MG63 (cell line): ENCODE measurements at regions not wholly inside any gene's neighbourhood (a gene's known extent, or its start where the extent isn't known, plus 50 kb on each side); places are given as distances from the start of the nearest gene placed in this dataset.

Experiments
- DNase-seq: peaks from one replicate; pipeline ENCODE4 v3.0.0-alpha.2; 2020
- H3K27me3 ChIP-seq: fragments of 250-450 bp; sonication (Bioruptor Pico); 2 replicates; pipeline ENCODE4 v1.5.1; 2020; ENCODE audit warnings: mild to moderate bottlenecking, moderate library complexity
- H3K36me3 ChIP-seq: fragments of 250-450 bp; sonication (Bioruptor Pico); 2 replicates; pipeline ENCODE4 v1.5.1; 2020; ENCODE audit warnings: mild to moderate bottlenecking, moderate library complexity
- H3K4me3 ChIP-seq: fragments of 250-450 bp; sonication (Bioruptor Pico); 2 replicates; pipeline ENCODE4 v1.5.1; 2020; ENCODE audit warnings: mild to moderate bottlenecking, moderate library complexity
- H3K9me3 ChIP-seq: fragments of 250-450 bp; sonication (Bioruptor Pico); 2 replicates; pipeline ENCODE4 v1.5.1; 2020; ENCODE audit warnings: mild to moderate bottlenecking, moderate library complexity

- Histone ChIP-seq H3K36me3 (no peaks in the 10 kb centered on the region), H3K9me3 (no peaks in the 10 kb centered on the region)
- DNase-seq = no peak
Measured at GRCh38 chr5:174324680-174325079, 279.2 kb downstream of the NSG2 start.

GRCh38 chr5:174325431-174325830 lies 279.9 kb downstream of the NSG2 start:
- no peaks in the 10 kb centered on the region for H3K36me3 ChIP-seq
- peaks cover 16% of the 10 kb centered on the region for H3K27me3 ChIP-seq
- no peak overlapping the region for H3K4me3 ChIP-seq
- H3K9me3 ChIP-seq = no peaks in the 10 kb centered on the region
- DNase-seq = no peak

More at GRCh38 chr5:174324680-174325079, 279.2 kb downstream of the NSG2 start:
- Histone ChIP-seq H3K4me3 (no peak overlapping the region), H3K27me3 (peaks cover 19% of the 10 kb centered on the region)

GRCh38 chr5:174325961-174326360 lies 280.5 kb downstream of the NSG2 start:
- H3K27me3 ChIP-seq = peaks cover 16% of the 10 kb centered on the region
- no peak overlapping the region for H3K4me3 ChIP-seq
- no peaks in the 10 kb centered on the region for H3K36me3 ChIP-seq
- no peak for DNase-seq
- H3K9me3 ChIP-seq = no peaks in the 10 kb centered on the region

GRCh38 chr5:174326372-174326771 lies 280.9 kb downstream of the NSG2 start:
- H3K4me3 ChIP-seq = no peak overlapping the region
- H3K36me3 ChIP-seq = no peaks in the 10 kb centered on the region
- H3K27me3 ChIP-seq = peaks cover 15% of the 10 kb centered on the region
- no peaks in the 10 kb centered on the region for H3K9me3 ChIP-seq
- no peak for DNase-seq

- peak; percentile 85 for DNase-seq
Measured at GRCh38 chr5:174327317-174327864, 281.9 kb downstream of the NSG2 start.

GRCh38 chr5:174327896-174328295 lies 282.4 kb downstream of the NSG2 start:
- Histone ChIP-seq H3K4me3 (no peak overlapping the region), H3K36me3 (no peaks in the 10 kb centered on the region), H3K9me3 (no peaks in the 10 kb centered on the region), H3K27me3 (peaks cover 4% of the 10 kb centered on the region; the same call in 1 of the 2 replicates)
- DNase-seq = no peak

More at GRCh38 chr5:174327317-174327864, 281.9 kb downstream of the NSG2 start:
- Histone ChIP-seq H3K27me3 (peaks cover 9% of the 10 kb centered on the region; the same call in 1 of the 2 replicates), H3K36me3 (no peaks in the 10 kb centered on the region), H3K4me3 (no peak overlapping the region), H3K9me3 (no peaks in the 10 kb centered on the region)

- DNase-seq = peak; percentile 47
- Histone ChIP-seq H3K36me3 (no peaks in the 10 kb centered on the region), H3K27me3 (no peaks in the 10 kb centered on the region), H3K9me3 (no peaks in the 10 kb centered on the region), H3K4me3 (no peak overlapping the region)
Measured at GRCh38 chr5:174328631-174329299, 283.3 kb downstream of the NSG2 start.

GRCh38 chr5:174329738-174330137 lies 284.2 kb downstream of the NSG2 start:
- Histone ChIP-seq H3K9me3 (no peaks in the 10 kb centered on the region), H3K36me3 (no peaks in the 10 kb centered on the region), H3K27me3 (no peaks in the 10 kb centered on the region), H3K4me3 (no peak overlapping the region)
- no peak for DNase-seq

- H3K27me3 ChIP-seq = no peaks in the 10 kb centered on the region
- H3K36me3 ChIP-seq = no peaks in the 10 kb centered on the region
- H3K9me3 ChIP-seq = no peaks in the 10 kb centered on the region
- H3K4me3 ChIP-seq = peak overlapping the region; percentile 11
- DNase-seq = peak; percentile 78
Measured at GRCh38 chr5:174335682-174336364, 290.3 kb downstream of the NSG2 start.

GRCh38 chr5:174336479-174336878 lies 291.0 kb downstream of the NSG2 start:
- Histone ChIP-seq H3K4me3 (peak overlapping the region; percentile 11), H3K36me3 (no peaks in the 10 kb centered on the region), H3K9me3 (no peaks in the 10 kb centered on the region), H3K27me3 (no peaks in the 10 kb centered on the region)
- DNase-seq = no peak

- Histone ChIP-seq H3K4me3 (peak overlapping the region; percentile 9), H3K36me3 (no peaks in the 10 kb centered on the region), H3K27me3 (no peaks in the 10 kb centered on the region), H3K9me3 (no peaks in the 10 kb centered on the region)
- DNase-seq = no peak
Measured at GRCh38 chr5:174337276-174338184, 292.0 kb downstream of the NSG2 start.

GRCh38 chr5:174338185-174339010 lies 292.9 kb downstream of the NSG2 start:
- Histone ChIP-seq H3K4me3 (no peak overlapping the region), H3K36me3 (no peaks in the 10 kb centered on the region), H3K27me3 (no peaks in the 10 kb centered on the region), H3K9me3 (no peaks in the 10 kb centered on the region)
- DNase-seq = peak; percentile 85

GRCh38 chr5:174339130-174339529 lies 293.6 kb downstream of the NSG2 start:
- DNase-seq = no peak
- H3K27me3 ChIP-seq = no peaks in the 10 kb centered on the region
- H3K4me3 ChIP-seq = no peak overlapping the region
- H3K36me3 ChIP-seq = no peaks in the 10 kb centered on the region
- H3K9me3 ChIP-seq = no peaks in the 10 kb centered on the region

- no peak overlapping the region for H3K4me3 ChIP-seq
- no peaks in the 10 kb centered on the region for H3K27me3 ChIP-seq
- no peaks in the 10 kb centered on the region for H3K9me3 ChIP-seq
- DNase-seq = peak; percentile 43
- no peaks in the 10 kb centered on the region for H3K36me3 ChIP-seq
Measured at GRCh38 chr5:174340226-174340625, 294.7 kb downstream of the NSG2 start.

- no peak for DNase-seq
- no peaks in the 10 kb centered on the region for H3K9me3 ChIP-seq
- H3K4me3 ChIP-seq = no peak overlapping the region
- H3K27me3 ChIP-seq = no peaks in the 10 kb centered on the region
- H3K36me3 ChIP-seq = no peaks in the 10 kb centered on the region
Measured at GRCh38 chr5:174342696-174343095, 297.2 kb downstream of the NSG2 start.

GRCh38 chr5:174343826-174344225 lies 298.3 kb downstream of the NSG2 start:
- Histone ChIP-seq H3K36me3 (no peaks in the 10 kb centered on the region), H3K9me3 (no peaks in the 10 kb centered on the region), H3K27me3 (no peaks in the 10 kb centered on the region), H3K4me3 (no peak overlapping the region)
- no peak for DNase-seq
